Stimulated activated CD4-positive, alpha-beta T cell treated with anti-CD3 and anti-CD28 coated beads, Interleukin-1b, Interleukin-23, amount 100 ng/mL, for 48 hours (primary cell): ENCODE measurements at regions not wholly inside any gene's neighbourhood (a gene's known extent, or its start where the extent isn't known, plus 50 kb on each side); places are given as distances from the start of the nearest gene placed in this dataset.
"Not testable (repeated sequence)": the region's sequence is repeated elsewhere in the genome, so short reads cannot be mapped to it uniquely, and the experiment has no call there.

Experiments
- DNase-seq: peaks from one replicate; pipeline ENCODE4 v3.0.0-alpha.2; 2020

GRCh38 chr21:31819692-31820091, 53.1 kb upstream of the HUNK start:
- not testable (repeated sequence) for DNase-seq

- not testable (repeated sequence) for DNase-seq
Observed at GRCh38 chr21:31814356-31814755, 58.5 kb upstream of the HUNK start.

- DNase-seq = no peak
Observed at GRCh38 chr21:31813862-31814261, 59.0 kb upstream of the HUNK start.

GRCh38 chr21:31804008-31804394, 68.8 kb upstream of the HUNK start:
- no peak for DNase-seq

- no peak for DNase-seq
Observed at GRCh38 chr21:31803039-31804007, 69.5 kb upstream of the HUNK start.

- no peak for DNase-seq
Observed at GRCh38 chr21:31802331-31802730, 70.4 kb upstream of the SCAF4 start.

GRCh38 chr21:31801551-31802219, 69.8 kb upstream of the SCAF4 start:
- no peak for DNase-seq

GRCh38 chr21:31798842-31799704, 67.2 kb upstream of the SCAF4 start:
- no peak for DNase-seq

GRCh38 chr21:31795992-31796391, 64.1 kb upstream of the SCAF4 start:
- DNase-seq = no peak

DNA sequence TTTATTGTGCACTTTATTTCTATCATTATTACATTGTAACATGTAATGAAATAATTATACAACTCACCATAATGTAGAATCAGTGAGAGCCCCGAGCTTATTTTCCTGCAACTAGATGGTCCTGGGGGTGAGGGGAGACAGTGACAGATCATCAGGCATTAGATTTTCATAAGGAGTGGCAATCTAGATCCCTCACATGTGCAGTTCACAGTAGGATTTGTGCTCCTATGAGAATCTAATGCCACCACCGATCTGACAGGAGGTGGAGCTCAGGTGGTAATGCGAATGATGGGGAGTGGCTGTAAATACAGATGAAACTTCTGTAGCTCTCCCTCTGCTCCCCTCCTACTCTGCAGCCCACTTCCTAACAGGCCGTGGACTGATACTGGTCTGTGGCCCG, 58.5 kb upstream of the SCAF4 start:
- not testable (repeated sequence) for DNase-seq

- no peak for DNase-seq
Observed at GRCh38 chr21:31788581-31788980, 56.7 kb upstream of the SCAF4 start.

GRCh38 chr21:31787691-31788090, 55.8 kb upstream of the SCAF4 start:
- DNase-seq = not testable (repeated sequence)

DNA sequence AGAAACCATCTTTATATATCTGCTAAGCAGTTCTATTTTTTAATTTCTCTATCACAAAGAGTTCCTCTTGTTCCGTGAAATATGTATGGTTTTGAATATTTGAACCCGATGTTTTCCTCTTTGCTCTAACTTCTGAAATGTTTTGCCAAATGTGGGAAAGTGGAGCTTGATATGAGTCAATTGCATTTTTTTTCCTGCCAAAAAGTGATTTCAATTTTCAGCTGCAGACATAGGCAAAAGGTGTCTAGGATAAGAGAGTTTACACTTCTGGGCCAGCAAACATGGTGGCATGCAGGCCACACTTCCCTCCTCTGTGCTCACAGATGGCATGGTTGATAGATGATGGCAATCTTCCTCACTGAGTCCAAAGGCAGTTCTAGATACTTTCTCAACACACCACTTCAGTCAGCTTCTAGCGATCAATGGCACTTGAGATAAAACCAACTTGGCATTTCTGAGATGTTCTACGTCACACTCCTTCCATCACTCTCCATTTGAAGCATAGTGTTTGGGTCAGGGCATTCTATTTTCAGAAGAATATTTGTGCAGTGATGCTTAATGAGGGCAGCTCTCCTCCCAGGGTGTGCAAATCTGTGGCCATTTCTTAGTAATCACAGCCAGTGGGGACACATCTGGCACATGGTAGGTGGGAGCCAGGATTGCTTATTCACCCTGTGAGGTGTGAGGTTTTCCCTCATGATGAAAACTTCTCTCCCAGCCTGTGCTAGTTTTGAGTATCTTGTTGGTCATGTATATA, 54.4 kb upstream of the SCAF4 start:
- no peak for DNase-seq

- DNase-seq = peak; percentile 37
Observed at GRCh38 chr21:31785237-31786163, 53.6 kb upstream of the SCAF4 start.

- DNase-seq = no peak
Observed at GRCh38 chr21:31781737-31782136, 49.8 kb upstream of the SCAF4 start.
